Ishikawa (cell line): ENCODE measurements at regions not wholly inside any gene's neighbourhood (a gene's known extent, or its start where the extent isn't known, plus 50 kb on each side); places are given as distances from the start of the nearest gene placed in this dataset.

Source experiments
- CEBPB ChIP-seq: IDR thresholded peaks from 2 replicates; pipeline ENCODE4 v1.6.1; 2012
- CREB1 ChIP-seq: IDR thresholded peaks from 2 replicates; pipeline ENCODE4 v1.6.1; 2012; ENCODE audit warnings: low read depth
- EGR1 ChIP-seq: IDR thresholded peaks from 2 replicates; pipeline ENCODE4 v1.6.1; 2012
- EP300 ChIP-seq: IDR thresholded peaks from 2 replicates; pipeline ENCODE4 v1.6.1; 2012; ENCODE audit warnings: borderline replicate concordance
- FOXM1 ChIP-seq: IDR thresholded peaks from 2 replicates; pipeline ENCODE4 v1.6.1; 2012; ENCODE audit warnings: low read depth, borderline replicate concordance
- MAX ChIP-seq: IDR thresholded peaks from 2 replicates; pipeline ENCODE4 v1.6.1; 2012
- NFIC ChIP-seq: IDR thresholded peaks from 2 replicates; pipeline ENCODE4 v1.6.1; 2012
- RAD21 ChIP-seq: IDR thresholded peaks from 2 replicates; pipeline ENCODE4 v1.6.1; 2012; ENCODE audit warnings: low read depth
- REST ChIP-seq: IDR thresholded peaks from 2 replicates; pipeline ENCODE4 v1.6.1; 2012; ENCODE audit warnings: low read depth, mild to moderate bottlenecking
- TAF1 ChIP-seq: IDR thresholded peaks from 2 replicates; pipeline ENCODE4 v1.6.1; 2012; ENCODE audit warnings: low read depth, mild to moderate bottlenecking
- TCF12 ChIP-seq: IDR thresholded peaks from 2 replicates; pipeline ENCODE4 v1.6.1; 2012; ENCODE audit warnings: low read depth
- TEAD4 ChIP-seq: IDR thresholded peaks from 2 replicates; pipeline ENCODE4 v1.6.1; 2012
- USF1 ChIP-seq: IDR thresholded peaks from 2 replicates; pipeline ENCODE4 v1.6.1; 2012
- YY1 ChIP-seq: IDR thresholded peaks from 2 replicates; pipeline ENCODE4 v1.6.1; 2012; ENCODE audit warnings: low read depth

- no peak for TF ChIP-seq RAD21
- TF ChIP-seq USF1, result no peak
- TF ChIP-seq EP300, result no peak
- no peak for TF ChIP-seq TCF12
- TF ChIP-seq CEBPB, result no peak
- TF ChIP-seq MAX, result no peak
- no peak for TF ChIP-seq CREB1
- TF ChIP-seq TEAD4, result no peak
- no peak for TF ChIP-seq REST
- no peak for TF ChIP-seq NFIC
- TF ChIP-seq FOXM1, result no peak
- no peak for TF ChIP-seq TAF1
- TF ChIP-seq YY1, result no peak
- TF ChIP-seq EGR1, result no peak
These were observed 1369.1 kb downstream of the EPHA7 start for GRCh38 chr6:92050216-92050615.
